HG03460 (cell line): ENCODE measurements at regions not wholly inside any gene's neighbourhood (a gene's known extent, or its start where the extent isn't known, plus 50 kb on each side); places are given as distances from the start of the nearest gene placed in this dataset.

ENCODE experiments used
- ATAC-seq: cut with Tn5 transposase; IDR thresholded peaks from one replicate; pipeline ENCODE4 v1.9.1; 2021; ENCODE audit not compliant: unreplicated experiment

DNA sequence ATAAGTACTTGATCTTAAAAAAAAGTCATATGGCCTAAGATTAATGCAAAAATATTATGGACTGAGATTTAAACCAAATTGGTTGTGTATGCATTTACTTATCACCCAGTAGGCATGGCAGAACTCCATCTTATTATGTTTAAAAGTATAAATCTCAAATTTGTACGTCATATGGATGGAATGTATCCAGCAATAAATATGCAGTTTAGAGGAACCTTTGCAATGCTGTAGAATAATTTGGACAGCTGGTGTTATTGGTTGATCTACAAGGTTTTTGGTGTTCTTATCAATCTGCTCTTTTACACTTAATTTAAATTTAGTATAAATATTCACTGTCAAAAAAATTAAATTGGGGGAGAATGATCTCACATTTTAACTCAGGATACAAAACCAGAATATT is 640.2 kb downstream of the SATB2 start:
- ATAC-seq = no peak

DNA sequence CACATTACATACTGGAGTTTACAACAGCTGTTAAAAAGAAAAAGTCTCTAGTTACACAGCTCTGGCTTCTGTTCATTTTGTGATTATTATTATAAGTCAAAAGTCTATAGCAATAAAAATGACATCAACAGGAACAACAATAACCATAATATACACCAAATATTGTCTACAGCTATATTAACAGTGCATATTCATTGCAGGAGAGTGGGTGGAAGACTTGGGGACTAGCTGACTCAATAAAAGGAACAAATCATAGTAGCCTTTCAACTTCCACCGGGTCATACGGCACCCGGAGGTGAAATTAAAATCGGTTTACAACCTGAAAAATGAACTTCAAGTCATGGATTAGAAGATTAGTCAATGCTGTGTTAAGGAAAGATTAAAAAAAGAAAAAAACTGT is 642.1 kb downstream of the SATB2 start:
- no peak for ATAC-seq

GRCh38 chr2:198811198-198811597 is 646.5 kb downstream of the SATB2 start:
- no peak for ATAC-seq

DNA sequence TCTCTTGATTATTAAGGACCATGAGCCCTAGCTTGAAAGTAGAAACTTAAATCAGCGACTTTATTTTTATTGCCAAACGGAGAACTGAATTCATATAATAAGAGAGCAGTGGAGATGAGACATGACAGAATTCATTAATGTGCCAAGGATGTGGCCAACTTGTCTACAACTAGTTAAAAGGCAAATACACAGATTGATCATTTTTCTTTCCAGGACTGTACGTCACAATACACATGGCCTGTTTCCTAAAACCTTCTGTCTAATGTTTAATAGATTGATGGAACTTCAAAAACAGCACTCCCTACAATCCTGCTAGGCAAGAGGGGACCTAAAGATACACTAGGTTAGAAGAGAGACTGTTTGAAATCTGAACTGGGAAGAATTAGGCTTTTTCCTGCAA is 647.8 kb downstream of the SATB2 start:
- ATAC-seq = no peak

- ATAC-seq = no peak
Observed at GRCh38 chr2:198807131-198807530, 650.6 kb downstream of the SATB2 start.

DNA sequence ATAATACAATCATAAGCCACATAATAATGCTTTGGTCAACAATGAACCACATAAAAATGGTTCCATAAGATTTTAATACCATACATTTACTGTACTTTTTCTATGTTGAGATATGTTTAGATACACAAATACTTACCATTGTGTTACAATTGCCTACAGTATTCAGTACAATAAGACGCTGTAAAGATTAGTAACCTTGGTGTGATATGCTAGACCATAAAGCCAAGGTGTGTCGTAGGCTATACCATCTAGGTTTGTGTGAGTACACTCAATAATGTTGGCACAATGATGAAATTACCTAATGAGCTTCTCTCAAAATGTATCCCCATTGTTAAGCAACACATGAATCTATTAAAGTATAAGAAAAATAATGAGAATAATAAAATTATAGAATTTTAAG is 662.3 kb downstream of the SATB2 start:
- no peak for ATAC-seq

GRCh38 chr2:198791623-198792022 is 666.1 kb downstream of the SATB2 start:
- no peak for ATAC-seq

DNA sequence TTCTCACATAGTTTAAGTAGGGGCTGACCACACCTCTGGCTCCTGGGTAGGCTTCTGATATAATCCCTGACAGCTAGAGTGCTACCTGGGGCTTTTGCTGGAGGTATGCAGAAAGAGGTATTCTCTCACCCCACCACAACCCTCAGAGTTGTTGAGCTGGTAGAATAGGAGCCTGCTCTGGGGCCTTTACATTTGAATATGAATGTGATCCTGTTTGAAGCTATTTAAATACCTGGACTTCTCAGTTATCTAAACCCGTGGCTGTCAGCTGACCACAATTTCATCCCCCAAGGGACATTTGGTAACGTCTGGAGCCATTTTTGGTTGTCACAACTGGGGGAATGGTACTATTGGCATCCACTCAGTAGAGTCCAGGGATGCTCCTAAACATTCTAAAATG is 669.1 kb downstream of the SATB2 start:
- ATAC-seq = no peak

- ATAC-seq = no peak
Observed at GRCh38 chr2:198782734-198783133, 675.0 kb downstream of the SATB2 start.

DNA sequence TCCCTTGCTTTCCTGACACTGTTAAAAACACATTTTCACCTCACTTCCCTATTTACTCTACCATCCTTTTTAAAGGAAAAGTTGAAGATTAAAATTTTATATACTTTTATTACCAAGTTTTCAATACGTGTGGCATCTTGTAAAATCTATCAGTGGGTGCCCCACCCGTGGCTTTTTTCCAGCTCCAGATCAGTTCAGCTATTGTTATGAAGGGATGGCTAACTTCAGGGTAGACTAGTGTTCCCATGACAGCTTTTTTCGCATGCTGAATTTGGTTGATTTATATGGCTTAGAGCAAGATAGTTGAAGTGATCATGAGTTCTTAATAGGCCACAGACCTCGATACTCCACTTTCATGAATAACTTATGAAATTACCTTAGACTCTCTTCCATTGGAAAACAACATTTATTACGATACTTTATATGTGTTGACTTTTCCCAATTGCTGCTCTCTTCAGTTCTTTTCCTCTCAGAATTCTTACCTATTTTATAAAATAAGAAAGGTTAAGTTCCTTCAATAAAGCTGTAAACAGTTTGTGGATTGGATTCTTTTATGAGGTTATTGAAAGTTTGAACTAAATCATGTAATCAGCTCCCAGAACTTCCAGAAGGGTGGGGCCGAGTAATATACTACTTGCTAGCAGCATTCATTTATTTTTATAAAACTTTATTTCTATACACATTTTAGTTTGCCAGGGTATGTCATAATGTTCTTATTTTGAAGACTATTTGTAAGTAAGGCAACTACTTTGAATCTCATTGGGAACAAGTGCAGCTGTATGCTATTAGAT is 680.9 kb downstream of the SATB2 start:
- ATAC-seq = no peak

DNA sequence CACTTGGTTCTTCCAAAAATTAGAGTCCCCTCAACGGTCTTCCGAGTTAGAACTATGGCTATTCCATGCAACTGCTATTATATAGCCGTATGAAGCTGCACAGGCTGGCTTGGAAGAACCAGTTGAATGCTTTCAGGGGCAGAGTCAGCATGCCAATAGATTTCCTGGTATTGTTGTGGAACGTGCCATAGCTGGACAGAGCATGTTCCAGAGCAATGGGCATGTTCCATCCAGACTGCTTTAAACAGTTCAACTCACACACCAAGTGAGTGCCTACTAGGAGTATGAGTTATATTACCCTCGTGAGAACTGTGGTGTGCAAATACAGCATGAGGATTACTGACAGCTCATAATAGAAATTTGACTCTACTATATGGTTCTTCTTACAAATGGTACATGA is 682.0 kb downstream of the SATB2 start:
- no peak for ATAC-seq

- no peak for ATAC-seq
Observed at GRCh38 chr2:198774576-198774975, 683.2 kb downstream of the SATB2 start.

- no peak for ATAC-seq
Observed at GRCh38 chr2:198767694-198768093, 690.0 kb downstream of the SATB2 start.

DNA sequence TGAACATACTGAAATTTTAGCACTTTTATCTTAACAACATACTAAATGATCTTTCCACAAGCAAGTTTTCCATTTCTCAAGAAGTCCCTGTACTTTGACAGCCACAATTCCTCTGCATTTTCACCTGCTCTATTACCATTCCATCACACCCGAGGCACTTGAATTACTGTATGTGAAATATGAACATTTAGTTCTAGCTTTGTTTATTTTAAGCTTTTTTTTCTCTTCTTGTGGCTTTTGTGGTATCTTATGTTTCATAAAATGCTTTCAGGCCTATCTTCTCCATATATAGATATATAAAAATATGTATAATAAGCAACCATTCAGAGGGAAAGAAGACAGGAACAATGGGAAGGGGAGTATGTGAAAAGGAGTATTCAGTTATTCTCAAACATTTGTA is 693.9 kb downstream of the SATB2 start:
- no peak for ATAC-seq

GRCh38 chr2:198762441-198762840 is 695.3 kb downstream of the SATB2 start:
- ATAC-seq = no peak

DNA sequence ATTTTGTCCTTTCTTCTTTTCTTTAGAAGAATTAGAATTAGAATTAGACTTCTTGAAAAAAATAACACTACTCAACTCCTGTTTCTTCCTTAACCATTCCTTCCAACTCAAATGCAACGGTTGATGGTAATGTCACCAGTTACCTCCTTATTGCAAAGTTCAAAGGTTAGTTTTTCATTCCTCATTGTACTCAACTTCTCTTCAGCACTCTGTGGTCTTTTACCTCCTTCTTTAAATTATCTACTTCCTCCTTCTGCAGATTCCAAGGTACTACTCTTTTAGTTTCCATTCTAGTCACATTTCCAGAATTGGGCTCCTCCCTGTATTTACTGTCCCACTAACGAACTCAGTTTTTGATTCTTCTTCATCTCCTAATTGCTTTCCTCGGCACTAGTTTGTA is 700.7 kb downstream of the SATB2 start:
- ATAC-seq = no peak

DNA sequence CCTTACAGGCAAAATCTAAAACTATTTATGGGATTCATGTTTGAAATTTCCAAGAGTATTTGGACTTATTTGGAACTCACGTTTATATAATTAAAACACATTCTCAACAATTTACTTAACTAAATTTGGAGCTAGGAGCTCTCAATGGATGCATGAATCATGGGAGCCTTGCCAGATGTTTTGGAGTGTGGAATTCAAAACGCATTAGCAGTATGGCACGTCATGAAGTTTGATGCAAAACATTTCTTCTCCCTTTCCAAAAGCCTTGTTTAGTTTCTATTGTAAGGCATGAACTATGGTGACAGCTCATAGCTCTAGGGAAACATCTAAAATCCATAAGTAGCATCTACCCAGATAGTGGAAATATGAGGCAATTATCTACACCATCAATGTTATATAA is 701.6 kb downstream of the SATB2 start:
- ATAC-seq = no peak

DNA sequence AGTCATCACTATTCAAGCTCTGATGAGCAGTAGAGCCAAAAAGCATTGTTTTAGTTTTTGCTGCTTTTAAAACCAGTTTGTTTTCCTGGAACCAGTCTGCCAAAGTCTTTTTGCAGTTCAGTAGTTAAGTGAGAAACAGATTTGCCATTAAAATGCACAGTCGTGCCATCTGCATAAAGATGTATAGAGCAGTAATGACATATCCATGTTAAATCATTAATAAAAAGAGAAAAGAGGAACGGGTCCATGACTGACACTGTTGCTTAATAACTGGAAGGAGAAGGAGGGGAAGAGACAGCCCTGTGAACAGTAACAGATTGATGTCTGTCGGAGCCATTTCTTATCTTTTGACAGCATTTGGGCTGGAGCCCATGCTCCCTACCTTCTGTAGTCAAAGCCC is 704.6 kb downstream of the SATB2 start:
- ATAC-seq = no peak

DNA sequence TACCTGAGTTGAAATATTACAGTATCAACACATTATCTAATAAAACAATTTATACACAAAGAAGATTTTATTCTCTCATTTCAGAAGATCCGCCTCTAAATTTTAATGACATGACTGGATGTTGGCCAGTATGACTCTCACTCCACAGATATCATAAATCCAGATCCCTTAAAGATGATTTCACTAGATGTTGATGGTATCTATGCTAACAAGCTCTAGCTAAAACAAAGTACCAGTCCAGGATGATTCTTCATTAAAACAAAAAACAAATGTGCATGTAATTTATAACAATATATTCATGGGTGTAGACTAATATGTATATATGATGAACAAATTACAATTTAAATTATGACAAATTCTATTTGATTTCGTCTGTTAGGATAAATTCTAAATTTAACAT is 708.4 kb downstream of the SATB2 start:
- no peak for ATAC-seq

DNA sequence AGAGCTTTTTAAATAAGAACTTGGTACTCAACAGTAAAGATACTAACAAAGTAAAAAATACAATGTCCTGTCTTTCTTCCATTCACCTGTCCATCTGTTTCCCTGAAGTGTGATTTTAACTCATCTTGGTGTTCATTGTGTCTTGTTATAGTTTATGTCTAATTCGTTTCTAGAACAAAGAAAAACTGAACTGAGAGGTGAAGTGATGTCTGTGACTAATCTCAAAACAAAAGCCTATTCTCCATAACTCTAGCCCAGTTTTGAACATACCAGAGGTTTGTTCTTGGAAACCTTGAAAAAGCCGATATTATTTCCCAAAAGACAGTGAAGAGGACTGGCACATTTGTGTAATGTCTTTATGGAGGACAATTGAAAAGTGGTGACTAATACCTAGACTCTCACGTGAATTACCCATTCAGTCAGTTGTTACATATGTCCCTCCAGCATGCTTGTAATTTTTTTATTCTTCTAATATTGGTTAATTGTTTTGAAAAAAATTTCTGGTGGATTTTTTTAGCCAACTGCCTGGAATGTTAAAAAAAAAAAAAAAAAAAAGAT is 725.8 kb downstream of the SATB2 start:
- ATAC-seq = no peak

GRCh38 chr2:198720266-198720665 is 737.5 kb downstream of the SATB2 start:
- ATAC-seq = no peak

DNA sequence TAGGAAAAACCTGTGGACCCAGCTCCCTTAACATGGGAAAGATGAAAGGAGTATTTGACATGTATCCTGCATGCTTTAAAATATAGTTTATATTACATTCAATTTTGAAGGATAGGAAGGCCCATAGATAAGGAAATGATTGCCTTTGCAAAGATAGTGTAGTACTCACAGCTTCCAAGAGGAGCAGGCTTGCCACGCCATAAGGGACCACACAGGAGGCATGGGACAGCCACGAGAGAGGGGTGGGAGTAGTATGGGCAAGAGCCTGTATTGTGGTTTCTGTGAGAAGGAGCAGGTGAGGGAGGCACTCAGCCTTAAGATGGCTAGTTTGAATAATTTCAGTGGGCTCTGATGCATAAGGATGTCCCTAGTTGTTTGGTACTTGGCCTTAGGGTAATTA is 740.3 kb downstream of the SATB2 start:
- no peak for ATAC-seq

DNA sequence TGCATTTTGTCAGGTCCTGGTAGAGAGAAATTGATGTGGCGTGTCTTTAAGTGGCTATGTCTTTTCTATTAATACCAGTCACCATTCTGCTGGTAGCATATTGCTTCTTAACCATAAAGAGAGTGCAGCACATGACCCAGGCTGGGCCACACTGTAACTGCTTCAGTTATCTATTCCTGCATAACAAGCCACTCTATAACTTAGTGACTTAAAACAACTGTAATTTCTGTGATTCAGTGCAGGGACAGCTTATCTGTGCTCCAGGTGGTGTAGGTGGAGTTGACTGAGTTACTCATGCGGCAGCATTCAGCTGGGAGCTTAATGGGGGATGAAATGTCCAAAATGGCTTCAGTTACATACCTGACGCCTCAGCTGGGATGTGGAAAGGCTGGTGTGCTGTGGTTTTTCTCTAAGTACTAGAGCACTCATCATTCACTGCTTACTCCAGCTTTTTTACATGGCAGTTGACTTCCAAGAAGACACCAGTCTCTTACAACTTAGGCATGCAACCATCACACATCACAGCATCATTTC is 742.4 kb downstream of the SATB2 start:
- ATAC-seq = no peak
